ENCODE measurements at regions not wholly inside any gene's neighbourhood (a gene's known extent, or its start where the extent isn't known, plus 50 kb on each side); places are given as distances from the start of the nearest gene placed in this dataset.

- no peak for ATAC-seq (replicated peaks in 1 of 4)
- Histone ChIP-seq H3K27me3 (replicated peaks in 1 of 2; ENCODE audit: control insufficient read depth in 2 of 2, extremely low read depth in 1 of 2, insufficient read depth in 2 of 2, low read length in 1 of 2) (no peaks in the 10 kb centered on the region), H3K4me1 (ENCODE audit: control insufficient read depth in 1 of 2, extremely low read depth in 1 of 2, insufficient read depth in 2 of 2, low read length in 2 of 2) (no peaks in the 10 kb centered on the region), H3K9me3 (no peaks in the 10 kb centered on the region), H3K4me3 (ENCODE audit: control insufficient read depth in 1 of 2, extremely low read depth in 1 of 2, low read length in 1 of 2) (no peak overlapping the region), H3K27ac (ENCODE audit: low read length) (no peak overlapping the region), H3K36me3 (ENCODE audit: control insufficient read depth in 2 of 2, extremely low read depth in 1 of 2, insufficient read depth in 1 of 2, low read length in 1 of 2) (no peaks in the 10 kb centered on the region)
- peaks cover 0 to 8% (median 0%) of the 10 kb centered on the region in 3 donors for H3K9me3 Mint-ChIP-seq
- H3K27ac Mint-ChIP-seq = no peak overlapping the region
- POLR2A ChIA-PET = no interaction called here
- H3K27me3 Mint-ChIP-seq = no peaks in the 10 kb centered on the region
- DNase-seq = no peak
- WGBS (ENCODE audit: insufficient coverage) = 86% methylated on average over 5 of the region's 9 CpGs
- CTCF ChIA-PET = no interaction called here
- no peak overlapping the region for H3K4me3 Mint-ChIP-seq
- H3K4me1 Mint-ChIP-seq = no peaks in the 10 kb centered on the region
- no peaks in the 10 kb centered on the region for H3K36me3 Mint-ChIP-seq
These were observed 163.3 kb downstream of the LRRC30 start for GRCh38 chr18:7394050-7394659.

GRCh38 chr18:7395566-7395965 lies 164.7 kb downstream of the LRRC30 start:
- CTCF ChIA-PET = no interaction called here
- no peak overlapping the region for H3K4me3 Mint-ChIP-seq

GRCh38 chr18:7413906-7414305 lies 153.2 kb upstream of the PTPRM start:
- peaks cover 0 to 7% of the 10 kb centered on the region in 2 donors for H3K27me3 Mint-ChIP-seq
- H3K9me3 Mint-ChIP-seq = peaks cover 0 to 11% (median 5%) of the 10 kb centered on the region in 3 donors
- no peak for ATAC-seq (replicated peaks in 1 of 4)
- Histone ChIP-seq H3K4me1 (ENCODE audit: control insufficient read depth in 1 of 2, extremely low read depth in 1 of 2, insufficient read depth in 2 of 2, low read length in 2 of 2) (no peaks in the 10 kb centered on the region), H3K36me3 (ENCODE audit: control insufficient read depth in 2 of 2, extremely low read depth in 1 of 2, insufficient read depth in 1 of 2, low read length in 1 of 2) (no peaks in the 10 kb centered on the region), H3K27ac (ENCODE audit: low read length) (no peak overlapping the region), H3K9me3 (no peaks in the 10 kb centered on the region), H3K4me3 (ENCODE audit: control insufficient read depth in 1 of 2, extremely low read depth in 1 of 2, low read length in 1 of 2) (no peak overlapping the region), H3K27me3 (replicated peaks in 1 of 2; ENCODE audit: control insufficient read depth in 2 of 2, extremely low read depth in 1 of 2, insufficient read depth in 2 of 2, low read length in 1 of 2) (no peaks in the 10 kb centered on the region)
- H3K4me1 Mint-ChIP-seq = no peaks in the 10 kb centered on the region
- DNase-seq = no peak
- no peak overlapping the region for H3K27ac Mint-ChIP-seq
- ChIA-PET CTCF (no interaction called here), POLR2A (no interaction called here)
- H3K4me3 Mint-ChIP-seq = no peak overlapping the region
- 80% methylated on average over 3 of the region's 3 CpGs for WGBS (ENCODE audit: insufficient coverage)
- no peaks in the 10 kb centered on the region for H3K36me3 Mint-ChIP-seq

More at GRCh38 chr18:7395566-7395965, 164.7 kb downstream of the LRRC30 start:
- Mint-ChIP-seq H3K27me3 (no peaks in the 10 kb centered on the region), H3K36me3 (no peaks in the 10 kb centered on the region), H3K9me3 (peaks cover 0 to 8% (median 0%) of the 10 kb centered on the region in 3 donors), H3K4me1 (no peaks in the 10 kb centered on the region), H3K27ac (no peak overlapping the region)
- H3K4me1 ChIP-seq (ENCODE audit: control insufficient read depth in 1 of 2, extremely low read depth in 1 of 2, insufficient read depth in 2 of 2, low read length in 2 of 2) = no peaks in the 10 kb centered on the region
- no peak overlapping the region for H3K27ac ChIP-seq (ENCODE audit: low read length)
- ATAC-seq (replicated peaks in 1 of 4) (no peak), DNase-seq (no peak)
- H3K9me3 ChIP-seq = no peaks in the 10 kb centered on the region
- POLR2A ChIA-PET = no interaction called here
- WGBS (ENCODE audit: insufficient coverage) = no CpG with 5 or more reads among the region's 4 CpGs
- H3K27me3 ChIP-seq (replicated peaks in 1 of 2; ENCODE audit: control insufficient read depth in 2 of 2, extremely low read depth in 1 of 2, insufficient read depth in 2 of 2, low read length in 1 of 2) = no peaks in the 10 kb centered on the region
- no peaks in the 10 kb centered on the region for H3K36me3 ChIP-seq (ENCODE audit: control insufficient read depth in 2 of 2, extremely low read depth in 1 of 2, insufficient read depth in 1 of 2, low read length in 1 of 2)
- no peak overlapping the region for H3K4me3 ChIP-seq (ENCODE audit: control insufficient read depth in 1 of 2, extremely low read depth in 1 of 2, low read length in 1 of 2)

- no peaks in the 10 kb centered on the region for H3K4me1 ChIP-seq (ENCODE audit: control insufficient read depth in 1 of 2, extremely low read depth in 1 of 2, insufficient read depth in 2 of 2, low read length in 2 of 2)
- H3K27ac ChIP-seq (ENCODE audit: low read length) = no peak overlapping the region
- Mint-ChIP-seq H3K4me1 (no peaks in the 10 kb centered on the region), H3K36me3 (no peaks in the 10 kb centered on the region), H3K27ac (no peak overlapping the region), H3K9me3 (peaks cover 3 to 7% (median 6%) of the 10 kb centered on the region in 3 donors), H3K4me3 (no peak overlapping the region), H3K27me3 (peaks cover 0 to 7% of the 10 kb centered on the region in 2 donors)
- ChIA-PET POLR2A (no interaction called here), CTCF (no interaction called here)
- no peaks in the 10 kb centered on the region for H3K36me3 ChIP-seq (ENCODE audit: control insufficient read depth in 2 of 2, extremely low read depth in 1 of 2, insufficient read depth in 1 of 2, low read length in 1 of 2)
- no peaks in the 10 kb centered on the region for H3K9me3 ChIP-seq
- H3K4me3 ChIP-seq (ENCODE audit: control insufficient read depth in 1 of 2, extremely low read depth in 1 of 2, low read length in 1 of 2) = no peak overlapping the region
- DNase-seq (no peak), ATAC-seq (replicated peaks in 1 of 4) (no peak)
- 100% methylated on average over 1 of the region's 2 CpGs for WGBS (ENCODE audit: insufficient coverage)
- H3K27me3 ChIP-seq (replicated peaks in 1 of 2; ENCODE audit: control insufficient read depth in 2 of 2, extremely low read depth in 1 of 2, insufficient read depth in 2 of 2, low read length in 1 of 2) = no peaks in the 10 kb centered on the region
These were observed 152.7 kb upstream of the PTPRM start for GRCh38 chr18:7414459-7414858.

- ATAC-seq (replicated peaks in 1 of 4) (no peak), DNase-seq (no peak)
- Mint-ChIP-seq H3K4me1 (no peaks in the 10 kb centered on the region), H3K4me3 (no peak overlapping the region), H3K27ac (no peak overlapping the region), H3K36me3 (no peaks in the 10 kb centered on the region), H3K27me3 (peaks cover 0 to 7% of the 10 kb centered on the region in 2 donors), H3K9me3 (peaks cover 4 to 6% (median 4%) of the 10 kb centered on the region in 3 donors)
- Histone ChIP-seq H3K9me3 (no peaks in the 10 kb centered on the region), H3K27me3 (replicated peaks in 1 of 2; ENCODE audit: control insufficient read depth in 2 of 2, extremely low read depth in 1 of 2, insufficient read depth in 2 of 2, low read length in 1 of 2) (no peaks in the 10 kb centered on the region), H3K27ac (ENCODE audit: low read length) (no peak overlapping the region), H3K4me1 (ENCODE audit: control insufficient read depth in 1 of 2, extremely low read depth in 1 of 2, insufficient read depth in 2 of 2, low read length in 2 of 2) (no peaks in the 10 kb centered on the region), H3K4me3 (ENCODE audit: control insufficient read depth in 1 of 2, extremely low read depth in 1 of 2, low read length in 1 of 2) (no peak overlapping the region), H3K36me3 (ENCODE audit: control insufficient read depth in 2 of 2, extremely low read depth in 1 of 2, insufficient read depth in 1 of 2, low read length in 1 of 2) (no peaks in the 10 kb centered on the region)
- WGBS (ENCODE audit: insufficient coverage) = 61% methylated on average over 4 of the region's 8 CpGs
- ChIA-PET CTCF (no interaction called here), POLR2A (no interaction called here)
These were observed 151.8 kb upstream of the PTPRM start for GRCh38 chr18:7415081-7415894.

GRCh38 chr18:7417727-7418126 lies 149.4 kb upstream of the PTPRM start:
- no peak overlapping the region for H3K27ac ChIP-seq (ENCODE audit: low read length)
- H3K9me3 ChIP-seq = no peaks in the 10 kb centered on the region
- no peak for DNase-seq
- no peaks in the 10 kb centered on the region for H3K4me1 Mint-ChIP-seq
- H3K4me3 Mint-ChIP-seq = no peak overlapping the region
- no peaks in the 10 kb centered on the region for H3K36me3 Mint-ChIP-seq
- no peaks in the 10 kb centered on the region for H3K27me3 ChIP-seq (replicated peaks in 1 of 2; ENCODE audit: control insufficient read depth in 2 of 2, extremely low read depth in 1 of 2, insufficient read depth in 2 of 2, low read length in 1 of 2)
- H3K4me3 ChIP-seq (ENCODE audit: control insufficient read depth in 1 of 2, extremely low read depth in 1 of 2, low read length in 1 of 2) = no peak overlapping the region
- H3K9me3 Mint-ChIP-seq = peaks cover 4 to 7% (median 4%) of the 10 kb centered on the region in 3 donors
- ATAC-seq (replicated peaks in 1 of 4) = no peak
- H3K27ac Mint-ChIP-seq = no peak overlapping the region
- POLR2A ChIA-PET = no interaction called here
- 79% methylated on average over 4 of the region's 4 CpGs for WGBS (ENCODE audit: insufficient coverage)
- no peaks in the 10 kb centered on the region for H3K36me3 ChIP-seq (ENCODE audit: control insufficient read depth in 2 of 2, extremely low read depth in 1 of 2, insufficient read depth in 1 of 2, low read length in 1 of 2)
- H3K27me3 Mint-ChIP-seq = peaks cover 0 to 7% of the 10 kb centered on the region in 2 donors
- no peaks in the 10 kb centered on the region for H3K4me1 ChIP-seq (ENCODE audit: control insufficient read depth in 1 of 2, extremely low read depth in 1 of 2, insufficient read depth in 2 of 2, low read length in 2 of 2)
- CTCF ChIA-PET = no interaction called here
